MM.1S (cell line): ENCODE measurements at regions not wholly inside any gene's neighbourhood (a gene's known extent, or its start where the extent isn't known, plus 50 kb on each side); places are given as distances from the start of the nearest gene placed in this dataset.

Source experiments
- EZH2 ChIP-seq: fragments of 300-600 bp; sonication (generic); optimal IDR thresholded peaks from 2 replicates; pipeline ENCODE3; 2017; ENCODE audit warnings: low read depth, mild to moderate bottlenecking, antibody characterized with exemption, low read length, mixed read lengths
- TF ChIP-seq, protein P1 (sequence below): fragments of 300-600 bp; sonication (generic); IDR thresholded peaks from 2 replicates; pipeline ENCODE4 v1.5.1; 2016; ENCODE audit warnings: antibody characterized with exemption, low read length, mixed read lengths

- no peak for TF ChIP-seq EZH2
- TF ChIP-seq, protein P1, sequence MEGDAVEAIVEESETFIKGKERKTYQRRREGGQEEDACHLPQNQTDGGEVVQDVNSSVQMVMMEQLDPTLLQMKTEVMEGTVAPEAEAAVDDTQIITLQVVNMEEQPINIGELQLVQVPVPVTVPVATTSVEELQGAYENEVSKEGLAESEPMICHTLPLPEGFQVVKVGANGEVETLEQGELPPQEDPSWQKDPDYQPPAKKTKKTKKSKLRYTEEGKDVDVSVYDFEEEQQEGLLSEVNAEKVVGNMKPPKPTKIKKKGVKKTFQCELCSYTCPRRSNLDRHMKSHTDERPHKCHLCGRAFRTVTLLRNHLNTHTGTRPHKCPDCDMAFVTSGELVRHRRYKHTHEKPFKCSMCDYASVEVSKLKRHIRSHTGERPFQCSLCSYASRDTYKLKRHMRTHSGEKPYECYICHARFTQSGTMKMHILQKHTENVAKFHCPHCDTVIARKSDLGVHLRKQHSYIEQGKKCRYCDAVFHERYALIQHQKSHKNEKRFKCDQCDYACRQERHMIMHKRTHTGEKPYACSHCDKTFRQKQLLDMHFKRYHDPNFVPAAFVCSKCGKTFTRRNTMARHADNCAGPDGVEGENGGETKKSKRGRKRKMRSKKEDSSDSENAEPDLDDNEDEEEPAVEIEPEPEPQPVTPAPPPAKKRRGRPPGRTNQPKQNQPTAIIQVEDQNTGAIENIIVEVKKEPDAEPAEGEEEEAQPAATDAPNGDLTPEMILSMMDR: no peak
These were observed 1035.5 kb upstream of the EEF2KMT start for GRCh38 chr16:6133009-6133557.
